Stimulated activated effector memory CD8-positive, alpha-beta T cell treated with anti-CD3 and anti-CD28 coated beads, Interleukin-12 subunit alpha, Interleukin-12 subunit beta, amount 100 ng/mL, for 72 hours (primary cell): ENCODE measurements at regions not wholly inside any gene's neighbourhood (a gene's known extent, or its start where the extent isn't known, plus 50 kb on each side); places are given as distances from the start of the nearest gene placed in this dataset.
A peak's percentile ranks its signal among the peaks of the same experiment; 100 is the strongest.

Experiments
- ATAC-seq: fragments of 150-1000 bp; cut with Tn5 transposase; 2 replicates; pipeline ENCODE4 v1.10.0; 2021
- DNase-seq, 2 donors: peaks; one replicate each; pipeline ENCODE4 v3.0.0; 2021 to 2022; ENCODE audit warnings: low spot score in 2 of 2
- H3K27ac Mint-ChIP-seq: one replicate; pipeline ENCODE4 v1.8.0; 2022; ENCODE audit warnings: mild to moderate bottlenecking, mixed read lengths
- H3K36me3 Mint-ChIP-seq: one replicate; pipeline ENCODE4 v1.8.0; 2022; ENCODE audit warnings: mild to moderate bottlenecking, mixed read lengths
- H3K4me1 Mint-ChIP-seq: one replicate; pipeline ENCODE4 v1.8.0; 2022; ENCODE audit warnings: mixed read lengths
- H3K4me3 Mint-ChIP-seq: one replicate; pipeline ENCODE4 v1.8.0; 2022; ENCODE audit warnings: mild to moderate bottlenecking, mixed read lengths
- H3K9me3 Mint-ChIP-seq: one replicate; pipeline ENCODE4 v1.8.0; 2022; ENCODE audit warnings: mixed read lengths

- no peaks in the 10 kb centered on the region for H3K36me3 Mint-ChIP-seq
- no peak overlapping the region for H3K4me3 Mint-ChIP-seq
- no peaks in the 10 kb centered on the region for H3K4me1 Mint-ChIP-seq
- peak in 1 of 2 donors; percentile 47 for DNase-seq
- H3K9me3 Mint-ChIP-seq, result no peaks in the 10 kb centered on the region
- no peak overlapping the region for H3K27ac Mint-ChIP-seq
- ATAC-seq, result peak; percentile 58
Measured at GRCh38 chr2:16149349-16150243, 209.2 kb downstream of the MYCN start.

DNA sequence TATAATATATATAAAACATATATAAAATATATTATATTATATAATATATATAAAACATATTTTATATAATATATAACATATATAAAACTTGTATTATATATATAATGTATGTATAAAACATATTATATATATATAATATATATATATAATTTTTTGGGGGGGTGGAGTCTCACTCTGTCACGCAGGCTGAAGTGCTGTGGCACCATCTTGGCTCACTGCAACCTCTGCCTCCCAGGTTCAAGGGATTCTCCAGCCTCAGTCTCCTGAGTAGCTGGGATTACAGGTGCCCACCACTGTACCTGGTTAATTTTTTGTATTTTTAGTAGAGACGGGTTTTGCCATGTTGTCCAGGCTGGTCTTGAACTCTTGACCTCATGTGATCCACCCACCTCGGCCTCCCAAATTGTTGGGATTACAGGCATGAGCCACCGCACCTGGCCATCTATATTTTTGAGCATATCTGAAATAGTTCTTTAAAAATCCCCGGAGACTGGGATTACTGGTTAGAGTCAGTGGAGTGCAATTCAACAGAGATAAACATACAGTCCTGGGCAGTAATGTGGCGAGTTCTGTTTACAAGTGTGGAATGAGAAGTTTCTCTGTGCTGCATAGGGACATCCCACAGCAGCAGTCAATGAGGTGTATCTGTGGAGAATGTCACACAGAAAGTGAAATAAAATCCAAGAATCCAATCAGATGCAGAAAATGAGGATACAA, 208.4 kb downstream of the MYCN start:
- ATAC-seq, result peak; percentile 87

DNA sequence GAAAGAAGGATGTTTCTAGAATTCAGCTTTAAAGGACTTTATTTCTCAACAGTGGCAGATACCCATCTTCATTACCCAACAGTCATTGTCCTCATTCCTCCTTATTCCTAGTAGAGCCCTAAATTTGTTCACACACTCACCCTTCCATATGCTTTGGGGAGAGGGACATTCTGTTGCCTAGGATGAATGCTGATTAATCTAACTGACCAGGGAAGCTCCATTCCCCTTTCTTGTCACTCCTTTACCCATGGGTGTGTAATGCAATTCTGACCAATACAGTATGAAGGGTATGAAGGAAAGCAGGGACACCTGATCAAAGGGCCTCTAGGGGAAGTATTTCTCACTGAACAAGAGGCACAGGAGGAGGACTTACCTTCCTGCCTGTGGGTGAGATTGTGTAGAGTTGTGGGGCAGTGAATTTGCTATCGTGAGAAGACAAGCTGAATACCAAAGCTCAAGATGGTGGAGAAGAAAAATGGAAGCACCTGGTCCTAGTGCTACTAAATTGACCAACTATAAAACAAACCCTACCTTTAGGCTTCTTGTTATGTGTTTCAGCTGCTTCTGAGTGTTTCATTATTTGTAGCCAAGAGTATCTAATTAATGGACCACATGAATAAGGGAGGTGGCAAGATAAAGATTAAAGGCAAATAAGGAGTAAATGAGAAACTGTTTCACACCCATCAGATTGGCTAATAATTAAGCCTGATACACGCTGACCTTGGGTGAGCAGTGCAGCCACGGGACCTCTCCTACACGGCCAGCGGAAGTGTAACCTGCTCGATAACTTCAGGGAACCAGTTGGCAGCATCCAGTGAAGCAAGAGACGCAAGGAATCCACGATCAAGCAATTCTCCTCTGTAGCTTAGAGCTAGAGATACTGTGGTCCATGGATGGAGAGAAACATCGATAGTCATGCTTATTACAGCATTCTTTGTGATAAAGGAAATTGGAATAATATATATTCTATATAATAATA, 202.3 kb downstream of the MYCN start:
- no peak overlapping the region for H3K4me3 Mint-ChIP-seq
- peaks cover 6% of the 10 kb centered on the region for H3K9me3 Mint-ChIP-seq
- DNase-seq, result peak in 1 of 2 donors; percentile 53
- H3K4me1 Mint-ChIP-seq, result no peaks in the 10 kb centered on the region
- H3K27ac Mint-ChIP-seq, result no peak overlapping the region
- peak; percentile 85 for ATAC-seq
- H3K36me3 Mint-ChIP-seq, result no peaks in the 10 kb centered on the region

More for the DNA sequence above, 208.4 kb downstream of the MYCN start:
- H3K36me3 Mint-ChIP-seq, result no peaks in the 10 kb centered on the region
- no peak overlapping the region for H3K4me3 Mint-ChIP-seq
- H3K9me3 Mint-ChIP-seq, result no peaks in the 10 kb centered on the region
- no peak overlapping the region for H3K27ac Mint-ChIP-seq
- H3K4me1 Mint-ChIP-seq, result no peaks in the 10 kb centered on the region
- DNase-seq, result peak in 1 of 2 donors; percentile 47

- H3K27ac Mint-ChIP-seq, result no peak overlapping the region
- DNase-seq (no peak), ATAC-seq (no peak)
- no peak overlapping the region for H3K4me3 Mint-ChIP-seq
- H3K9me3 Mint-ChIP-seq, result peaks cover 7% of the 10 kb centered on the region
- no peaks in the 10 kb centered on the region for H3K36me3 Mint-ChIP-seq
- H3K4me1 Mint-ChIP-seq, result no peaks in the 10 kb centered on the region
Measured at GRCh38 chr2:16141641-16141921, 201.2 kb downstream of the MYCN start.

GRCh38 chr2:16140771-16141640, 200.7 kb downstream of the MYCN start:
- Mint-ChIP-seq H3K4me1 (no peaks in the 10 kb centered on the region), H3K27ac (no peak overlapping the region), H3K4me3 (no peak overlapping the region), H3K9me3 (peaks cover 12% of the 10 kb centered on the region), H3K36me3 (no peaks in the 10 kb centered on the region)
- peak; percentile 24 for ATAC-seq
- peak in 1 of 2 donors; percentile 41 for DNase-seq

- no peaks in the 10 kb centered on the region for H3K36me3 Mint-ChIP-seq
- DNase-seq, result peak in 1 of 2 donors; percentile 2
- no peaks in the 10 kb centered on the region for H3K4me1 Mint-ChIP-seq
- ATAC-seq, result no peak
- H3K9me3 Mint-ChIP-seq, result peaks cover 12% of the 10 kb centered on the region
- H3K27ac Mint-ChIP-seq, result no peak overlapping the region
- no peak overlapping the region for H3K4me3 Mint-ChIP-seq
Measured at GRCh38 chr2:16139663-16140615, 199.6 kb downstream of the MYCN start.

DNA sequence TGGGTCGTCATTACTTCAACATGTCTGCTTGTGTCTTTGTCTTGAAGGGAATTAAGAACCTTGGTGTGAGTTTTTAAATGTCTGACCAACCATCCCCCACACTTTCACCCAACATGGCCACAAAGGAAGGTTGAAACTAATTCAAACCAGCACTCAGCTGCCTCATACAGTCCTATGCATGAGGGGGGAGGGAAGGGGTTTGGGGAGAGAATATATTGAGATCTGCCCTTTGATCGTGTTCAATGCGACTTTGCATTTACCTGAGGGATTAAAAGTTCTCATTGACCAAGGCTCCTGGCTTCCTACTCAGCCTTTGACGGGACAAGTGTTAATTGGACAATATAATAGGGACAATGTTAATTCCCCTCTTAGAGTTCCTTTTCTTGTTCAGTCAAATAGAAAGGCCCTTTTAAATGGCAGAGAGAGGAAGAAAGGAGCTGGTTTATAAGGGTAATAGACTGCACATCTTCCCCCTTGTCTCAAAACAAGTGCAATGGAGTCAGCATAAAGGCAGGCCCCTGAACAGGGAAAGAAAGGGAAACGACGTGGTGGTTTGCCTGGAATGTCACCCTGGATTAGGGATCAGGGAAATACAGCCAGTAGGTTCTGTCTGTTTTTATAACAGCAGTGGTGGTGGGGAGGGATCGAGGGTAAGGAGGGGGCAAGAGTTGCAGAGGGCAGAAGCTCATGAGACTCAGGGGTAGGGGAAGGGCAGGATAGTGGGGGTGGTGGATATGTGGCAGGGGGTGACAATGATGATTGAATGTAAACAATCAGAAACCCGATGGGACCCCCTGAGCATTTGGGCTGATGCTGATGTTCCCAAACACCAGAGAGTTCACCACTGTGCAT, 198.7 kb downstream of the MYCN start:
- ATAC-seq, result no peak
- peaks cover 12% of the 10 kb centered on the region for H3K9me3 Mint-ChIP-seq
- H3K4me3 Mint-ChIP-seq, result no peak overlapping the region
- peak in 1 of 2 donors; percentile 10 for DNase-seq
- no peaks in the 10 kb centered on the region for H3K4me1 Mint-ChIP-seq
- H3K27ac Mint-ChIP-seq, result no peak overlapping the region
- H3K36me3 Mint-ChIP-seq, result no peaks in the 10 kb centered on the region

DNA sequence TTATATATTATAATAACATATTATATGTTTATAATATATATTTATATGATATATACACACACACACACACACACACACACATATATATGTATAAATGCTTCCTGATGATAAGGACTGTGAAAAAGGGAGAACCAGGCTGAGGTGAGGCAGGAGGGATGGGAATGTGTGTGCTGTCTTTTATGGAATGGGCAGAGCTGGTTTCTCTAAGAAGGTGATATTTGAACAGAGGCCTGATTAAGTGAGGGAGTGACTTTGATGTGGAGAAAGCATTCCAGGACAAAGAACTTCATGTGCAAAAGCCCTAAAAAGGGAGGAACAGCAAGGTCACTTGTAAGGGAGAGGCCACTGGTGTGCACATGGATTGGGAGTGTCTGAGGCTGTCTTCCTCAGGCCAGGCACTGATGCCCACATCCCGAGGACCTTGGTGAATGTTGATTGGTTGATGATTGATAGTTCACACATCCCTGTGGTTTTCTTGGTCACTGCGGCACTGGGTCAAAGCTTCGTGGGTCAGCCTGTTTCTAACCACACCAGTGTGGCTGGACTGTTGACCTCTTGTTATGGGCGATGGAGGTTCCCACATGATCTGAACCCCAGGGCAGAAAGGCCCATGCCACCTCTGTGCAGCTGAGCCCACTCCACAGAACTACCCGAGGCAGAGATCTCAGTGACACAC, 196.9 kb downstream of the MYCN start:
- no peaks in the 10 kb centered on the region for H3K4me1 Mint-ChIP-seq
- no peak overlapping the region for H3K4me3 Mint-ChIP-seq
- DNase-seq (peak in 1 of 2 donors; percentile 8), ATAC-seq (no peak)
- peaks cover 7% of the 10 kb centered on the region for H3K9me3 Mint-ChIP-seq
- H3K36me3 Mint-ChIP-seq, result no peaks in the 10 kb centered on the region
- H3K27ac Mint-ChIP-seq, result no peak overlapping the region

GRCh38 chr2:16136461-16137035, 196.2 kb downstream of the MYCN start:
- Mint-ChIP-seq H3K27ac (no peak overlapping the region), H3K4me1 (no peaks in the 10 kb centered on the region), H3K36me3 (no peaks in the 10 kb centered on the region), H3K4me3 (no peak overlapping the region), H3K9me3 (peaks cover 7% of the 10 kb centered on the region)
- ATAC-seq (no peak), DNase-seq (no peak)

DNA sequence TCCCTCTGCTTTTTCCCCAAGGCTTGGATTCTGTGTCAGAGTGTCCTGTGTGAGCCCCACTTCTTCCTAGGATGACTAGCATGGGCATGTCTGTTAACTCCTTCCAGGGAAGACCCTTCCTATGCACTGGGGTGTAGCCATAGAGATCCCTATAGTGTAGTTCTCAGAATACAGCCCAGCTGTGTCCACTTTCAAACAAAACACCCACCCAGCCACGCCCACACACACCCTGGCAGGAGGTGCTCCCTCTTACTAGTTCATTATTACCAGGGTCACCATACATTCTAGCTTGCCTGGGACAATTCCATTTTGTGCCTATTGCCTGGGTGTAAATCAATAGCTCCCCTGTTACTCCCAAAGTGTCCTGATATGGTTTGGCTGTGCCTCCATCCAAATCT, 195.6 kb downstream of the MYCN start:
- ATAC-seq, result no peak
- no peak for DNase-seq
- H3K4me1 Mint-ChIP-seq, result no peaks in the 10 kb centered on the region
- no peak overlapping the region for H3K4me3 Mint-ChIP-seq
- no peaks in the 10 kb centered on the region for H3K36me3 Mint-ChIP-seq
- H3K27ac Mint-ChIP-seq, result no peak overlapping the region
- H3K9me3 Mint-ChIP-seq, result peaks cover 7% of the 10 kb centered on the region

DNA sequence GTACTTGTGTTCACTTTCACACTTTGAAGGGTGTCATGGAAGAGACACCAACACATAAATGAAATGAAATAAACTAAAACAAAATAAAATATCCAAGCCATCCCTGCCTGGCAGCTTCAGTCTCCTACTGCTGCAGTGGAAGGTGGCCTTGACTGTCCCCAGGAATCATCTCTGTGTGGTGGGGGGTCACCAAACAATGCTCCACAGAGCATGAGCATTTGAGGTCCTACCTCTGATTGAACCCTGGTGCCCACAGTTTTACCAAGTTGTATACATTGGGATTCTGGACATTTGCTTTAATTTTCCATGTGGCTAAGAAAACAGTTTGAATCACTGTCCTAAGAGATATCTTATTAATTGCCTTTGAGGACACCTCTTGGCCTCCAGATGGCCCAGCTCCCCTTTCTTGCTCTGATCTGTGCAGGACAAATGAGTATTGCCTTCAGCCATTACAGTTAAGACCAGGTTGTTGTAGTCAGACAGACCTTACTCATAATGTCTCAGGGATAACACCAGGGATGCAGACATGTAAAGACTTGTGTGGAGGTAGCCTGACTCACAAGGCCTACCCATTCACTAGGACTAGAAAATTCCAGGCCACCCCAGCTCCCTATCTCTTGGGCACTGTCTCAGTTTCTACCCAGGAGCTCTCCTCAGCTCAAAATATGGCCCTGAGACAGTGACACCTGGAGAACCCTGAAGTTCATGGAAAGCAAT, 195.0 kb downstream of the MYCN start:
- Mint-ChIP-seq H3K27ac (no peak overlapping the region), H3K4me3 (no peak overlapping the region), H3K4me1 (no peaks in the 10 kb centered on the region), H3K36me3 (no peaks in the 10 kb centered on the region), H3K9me3 (peaks cover 7% of the 10 kb centered on the region)
- DNase-seq (peak in 1 of 2 donors; percentile 38), ATAC-seq (peak; percentile 16)
